MM.1S (cell line): ENCODE measurements at regions not wholly inside any gene's neighbourhood (a gene's known extent, or its start where the extent isn't known, plus 50 kb on each side); places are given as distances from the start of the nearest gene placed in this dataset.

Experiments used
- DNase-seq: peaks from one replicate; pipeline ENCODE4 v3.0.0-alpha.2; 2015
- H2AFZ ChIP-seq: fragments of 300-600 bp; sonication (generic); 2 replicates; pipeline ENCODE4 v1.6.0; 2016; ENCODE audit warnings: antibody characterized with exemption, low read length
- H3F3A ChIP-seq: fragments of 300-600 bp; sonication (generic); 2 replicates; pipeline ENCODE4 v1.6.1; 2016; ENCODE audit warnings: mild to moderate bottlenecking, antibody characterized with exemption, low read length, moderate library complexity, mixed read lengths; ENCODE audit not compliant: insufficient read depth
- H3K27ac ChIP-seq: fragments of 300-600 bp; sonication (generic); 2 replicates; pipeline ENCODE4 v1.5.1; 2016; ENCODE audit warnings: mild to moderate bottlenecking, low read length
- H3K27me3 ChIP-seq: fragments of 300-600 bp; sonication (generic); replicated peaks from 2 replicates; pipeline ENCODE4 v1.6.0; 2016; ENCODE audit warnings: low read length; ENCODE audit not compliant: insufficient read depth
- H3K36me3 ChIP-seq: fragments of 300-600 bp; sonication (generic); replicated peaks from 2 replicates; pipeline ENCODE4 v1.6.1; 2016; ENCODE audit warnings: mild to moderate bottlenecking, low read length, mixed read lengths; ENCODE audit not compliant: insufficient read depth
- H3K4me1 ChIP-seq: fragments of 300-600 bp; sonication (generic); 2 replicates; pipeline ENCODE4 v1.6.1; 2016; ENCODE audit warnings: low read length, mixed read lengths
- H3K4me2 ChIP-seq: fragments of 300-600 bp; sonication (generic); 2 replicates; pipeline ENCODE4 v1.6.0; 2016; ENCODE audit warnings: low read depth, low read length
- H3K4me3 ChIP-seq: fragments of 300-600 bp; sonication (generic); 2 replicates; pipeline ENCODE4 v1.5.1; 2016; ENCODE audit warnings: low read length, mixed read lengths
- H3K79me2 ChIP-seq: fragments of 300-600 bp; sonication (generic); 2 replicates; pipeline ENCODE4 v1.6.1; 2016; ENCODE audit warnings: mixed run types, low read length, mixed read lengths
- H3K9ac ChIP-seq: fragments of 300-600 bp; sonication (generic); 2 replicates; pipeline ENCODE4 v1.6.1; 2016; ENCODE audit warnings: low read length, mixed read lengths
- H3K9me2 ChIP-seq: fragments of 300-600 bp; sonication (generic); replicated peaks from 2 replicates; pipeline ENCODE4 v1.6.1; 2016; ENCODE audit warnings: mild to moderate bottlenecking, low read length, mixed read lengths; ENCODE audit not compliant: insufficient read depth
- H3K9me3 ChIP-seq: fragments of 300-600 bp; sonication (generic); replicated peaks from 2 replicates; pipeline ENCODE4 v1.6.1; 2016; ENCODE audit warnings: mild to moderate bottlenecking, low read length, mixed read lengths; ENCODE audit not compliant: insufficient read depth
- H4K20me1 ChIP-seq: fragments of 300-600 bp; sonication (generic); 2 replicates; pipeline ENCODE4 v1.6.1; 2016; ENCODE audit warnings: mild to moderate bottlenecking, low read length, moderate library complexity, mixed read lengths; ENCODE audit not compliant: insufficient read depth
- CTCF ChIP-seq: fragments of 300-600 bp; sonication (generic); IDR thresholded peaks from 2 replicates; pipeline ENCODE4 v1.5.1; 2016; ENCODE audit warnings: antibody characterized with exemption, low read length, mixed read lengths
- EZH2 ChIP-seq: fragments of 300-600 bp; sonication (generic); optimal IDR thresholded peaks from 2 replicates; pipeline ENCODE3; 2017; ENCODE audit warnings: low read depth, mild to moderate bottlenecking, antibody characterized with exemption, low read length, mixed read lengths
- EZH2phosphoT487 ChIP-seq: fragments of 300-600 bp; sonication (generic); IDR thresholded peaks from 2 replicates; pipeline ENCODE4 v1.6.1; 2018; ENCODE audit warnings: antibody characterized with exemption, low read length

- Histone ChIP-seq H3F3A (no peaks in the 10 kb centered on the region), H3K4me3 (no peak overlapping the region), H3K4me2 (no peak overlapping the region), H3K27me3 (no peaks in the 10 kb centered on the region), H3K9me2 (no peaks in the 10 kb centered on the region), H3K27ac (no peak overlapping the region), H3K36me3 (no peaks in the 10 kb centered on the region), H3K9ac (no peak overlapping the region), H3K4me1 (no peaks in the 10 kb centered on the region), H2AFZ (no peak overlapping the region), H4K20me1 (no peaks in the 10 kb centered on the region), H3K9me3 (no peaks in the 10 kb centered on the region), H3K79me2 (no peaks in the 10 kb centered on the region)
- no peak for DNase-seq
- no peak for TF ChIP-seq EZH2phosphoT487
- TF ChIP-seq EZH2: no peak
- no peak for TF ChIP-seq CTCF
Observed at GRCh38 chr9:1606253-1606652, 408.9 kb upstream of the SMARCA2 start.

- H3K9me2 ChIP-seq: no peaks in the 10 kb centered on the region
- H3K4me2 ChIP-seq: no peak overlapping the region
- H3K79me2 ChIP-seq: no peaks in the 10 kb centered on the region
- H3F3A ChIP-seq: no peaks in the 10 kb centered on the region
- H2AFZ ChIP-seq: no peak overlapping the region
- H3K27ac ChIP-seq: no peak overlapping the region
- H3K36me3 ChIP-seq: no peaks in the 10 kb centered on the region
- TF ChIP-seq EZH2 (no peak), EZH2phosphoT487 (no peak), CTCF (no peak)
- no peaks in the 10 kb centered on the region for H3K27me3 ChIP-seq
- H4K20me1 ChIP-seq: no peaks in the 10 kb centered on the region
- H3K4me1 ChIP-seq: no peaks in the 10 kb centered on the region
- no peak overlapping the region for H3K4me3 ChIP-seq
- H3K9ac ChIP-seq: no peak overlapping the region
- H3K9me3 ChIP-seq: no peaks in the 10 kb centered on the region
- DNase-seq: no peak
Observed at GRCh38 chr9:1612886-1613285, 402.3 kb upstream of the SMARCA2 start.

DNA sequence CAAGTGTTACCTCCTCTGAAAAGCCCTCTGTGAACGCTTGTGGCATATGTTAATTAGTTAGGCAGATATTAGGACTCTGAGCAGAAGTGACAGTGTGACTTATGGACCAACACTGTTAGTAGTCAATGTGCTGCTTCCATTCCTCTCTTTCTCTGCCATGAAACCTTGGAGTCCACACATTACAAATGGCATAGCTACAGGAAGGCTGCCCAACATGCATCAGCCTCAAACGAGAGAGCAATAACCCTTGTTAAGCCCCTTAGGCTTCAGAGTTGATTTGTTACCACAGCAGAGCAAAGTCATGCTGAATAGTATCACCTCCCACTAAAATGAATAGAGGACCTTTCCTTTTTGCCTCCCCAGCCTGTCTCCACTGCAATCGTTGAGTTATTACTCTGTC is 397.7 kb upstream of the SMARCA2 start:
- H3K36me3 ChIP-seq: no peaks in the 10 kb centered on the region
- H3K9me2 ChIP-seq: no peaks in the 10 kb centered on the region
- H4K20me1 ChIP-seq: no peaks in the 10 kb centered on the region
- TF ChIP-seq EZH2phosphoT487: no peak
- no peak for TF ChIP-seq EZH2
- TF ChIP-seq CTCF: no peak
- H3K9me3 ChIP-seq: no peaks in the 10 kb centered on the region
- H3K4me3 ChIP-seq: no peak overlapping the region
- no peak overlapping the region for H3K27ac ChIP-seq
- no peaks in the 10 kb centered on the region for H3F3A ChIP-seq
- no peak overlapping the region for H3K9ac ChIP-seq
- no peak overlapping the region for H2AFZ ChIP-seq
- H3K4me1 ChIP-seq: no peaks in the 10 kb centered on the region
- no peak for DNase-seq
- H3K4me2 ChIP-seq: no peak overlapping the region
- no peaks in the 10 kb centered on the region for H3K79me2 ChIP-seq
- no peaks in the 10 kb centered on the region for H3K27me3 ChIP-seq
